ENCODE measurements at regions not wholly inside any gene's neighbourhood (a gene's known extent, or its start where the extent isn't known, plus 50 kb on each side); places are given as distances from the start of the nearest gene placed in this dataset.
A peak's percentile ranks its signal among the peaks of the same experiment; 100 is the strongest.
"Not testable (repeated sequence)": the region's sequence is repeated elsewhere in the genome, so short reads cannot be mapped to it uniquely, and the experiment has no call there.

- H3K36me3 ChIP-seq (ENCODE audit: control insufficient read depth, insufficient read depth, low read length, severe bottlenecking), result no peaks in the 10 kb centered on the region
- H3K9me3 ChIP-seq (ENCODE audit: control insufficient read depth, low read length), result peaks cover 4% of the 10 kb centered on the region
- DNase-seq (ENCODE audit: low read depth), result no peak
- H3K27me3 ChIP-seq (replicated peaks; ENCODE audit: control insufficient read depth, insufficient read depth, low read length), result no peaks in the 10 kb centered on the region
- no peak overlapping the region for H3K4me3 ChIP-seq (ENCODE audit: low read length)
- no peak overlapping the region for H3K9ac ChIP-seq (ENCODE audit: low read length)
- H3K4me1 ChIP-seq (ENCODE audit: control insufficient read depth, insufficient read depth, low read length), result no peaks in the 10 kb centered on the region
These were observed 298.1 kb upstream of the PRICKLE1 start for GRCh38 chr12:42887657-42888056.

GRCh38 chr12:42886160-42886559, 296.6 kb upstream of the PRICKLE1 start:
- no peak overlapping the region for H3K4me3 ChIP-seq (ENCODE audit: low read length)
- no peaks in the 10 kb centered on the region for H3K4me1 ChIP-seq (ENCODE audit: control insufficient read depth, insufficient read depth, low read length)
- peaks cover 4% of the 10 kb centered on the region for H3K9me3 ChIP-seq (ENCODE audit: control insufficient read depth, low read length)
- no peak overlapping the region for H3K9ac ChIP-seq (ENCODE audit: low read length)
- H3K27me3 ChIP-seq (replicated peaks; ENCODE audit: control insufficient read depth, insufficient read depth, low read length), result no peaks in the 10 kb centered on the region
- no peak for DNase-seq (ENCODE audit: low read depth)
- no peaks in the 10 kb centered on the region for H3K36me3 ChIP-seq (ENCODE audit: control insufficient read depth, insufficient read depth, low read length, severe bottlenecking)

DNA sequence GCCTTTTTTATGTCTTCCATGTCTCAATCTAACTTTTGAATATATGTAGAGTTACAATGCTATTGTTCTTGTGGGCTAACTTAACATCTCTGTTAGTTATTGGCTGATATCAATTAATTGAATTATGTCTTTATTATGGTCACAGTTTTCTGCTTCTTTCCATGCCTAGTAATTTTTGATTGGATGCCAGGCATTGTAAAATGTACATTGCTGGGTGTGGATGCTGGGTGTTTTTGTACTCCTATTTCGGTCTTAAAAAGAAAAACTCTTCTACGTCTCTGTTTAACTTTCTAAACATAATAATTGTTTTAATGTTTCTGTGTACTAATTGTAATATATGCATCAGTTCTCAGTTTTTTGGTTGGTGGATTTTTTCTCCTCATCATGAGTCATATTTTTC, 296.1 kb upstream of the PRICKLE1 start:
- Histone ChIP-seq H3K4me1 (ENCODE audit: control insufficient read depth, insufficient read depth, low read length) (no peaks in the 10 kb centered on the region), H3K9ac (ENCODE audit: low read length) (no peak overlapping the region), H3K36me3 (ENCODE audit: control insufficient read depth, insufficient read depth, low read length, severe bottlenecking) (no peaks in the 10 kb centered on the region), H3K9me3 (ENCODE audit: control insufficient read depth, low read length) (peaks cover 4% of the 10 kb centered on the region), H3K4me3 (ENCODE audit: low read length) (no peak overlapping the region), H3K27me3 (replicated peaks; ENCODE audit: control insufficient read depth, insufficient read depth, low read length) (no peaks in the 10 kb centered on the region)
- no peak for DNase-seq (ENCODE audit: low read depth)

- no peak for DNase-seq (ENCODE audit: low read depth)
- peaks cover 4% of the 10 kb centered on the region for H3K9me3 ChIP-seq (ENCODE audit: control insufficient read depth, low read length)
- H3K4me3 ChIP-seq (ENCODE audit: low read length), result no peak overlapping the region
- no peak overlapping the region for H3K9ac ChIP-seq (ENCODE audit: low read length)
- no peaks in the 10 kb centered on the region for H3K27me3 ChIP-seq (replicated peaks; ENCODE audit: control insufficient read depth, insufficient read depth, low read length)
- no peaks in the 10 kb centered on the region for H3K4me1 ChIP-seq (ENCODE audit: control insufficient read depth, insufficient read depth, low read length)
- no peaks in the 10 kb centered on the region for H3K36me3 ChIP-seq (ENCODE audit: control insufficient read depth, insufficient read depth, low read length, severe bottlenecking)
These were observed 294.6 kb upstream of the PRICKLE1 start for GRCh38 chr12:42884116-42884515.

DNA sequence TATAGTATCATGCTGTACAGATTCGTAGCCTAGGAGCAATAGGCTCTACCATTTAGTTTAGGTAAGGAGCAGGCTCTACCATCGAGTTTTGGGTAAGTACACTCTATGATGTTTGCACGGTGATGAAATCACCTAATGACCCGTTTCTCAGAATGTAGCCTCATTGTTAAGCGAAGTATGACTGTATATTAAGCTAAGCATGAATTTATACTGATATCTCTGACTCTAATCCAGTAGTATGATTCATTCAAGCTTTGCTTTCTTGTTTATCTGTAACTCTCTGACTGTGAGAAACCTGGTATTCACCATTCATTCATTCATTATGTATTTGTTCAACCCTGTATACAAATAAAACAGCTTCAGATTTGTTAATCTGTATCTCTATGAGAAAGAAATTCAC, 283.9 kb upstream of the PRICKLE1 start:
- no peaks in the 10 kb centered on the region for H3K27me3 ChIP-seq (replicated peaks; ENCODE audit: control insufficient read depth, insufficient read depth, low read length)
- no peaks in the 10 kb centered on the region for H3K4me1 ChIP-seq (ENCODE audit: control insufficient read depth, insufficient read depth, low read length)
- no peaks in the 10 kb centered on the region for H3K36me3 ChIP-seq (ENCODE audit: control insufficient read depth, insufficient read depth, low read length, severe bottlenecking)
- no peak overlapping the region for H3K4me3 ChIP-seq (ENCODE audit: low read length)
- no peak for DNase-seq (ENCODE audit: low read depth)
- no peaks in the 10 kb centered on the region for H3K9me3 ChIP-seq (ENCODE audit: control insufficient read depth, low read length)
- H3K9ac ChIP-seq (ENCODE audit: low read length), result no peak overlapping the region

DNA sequence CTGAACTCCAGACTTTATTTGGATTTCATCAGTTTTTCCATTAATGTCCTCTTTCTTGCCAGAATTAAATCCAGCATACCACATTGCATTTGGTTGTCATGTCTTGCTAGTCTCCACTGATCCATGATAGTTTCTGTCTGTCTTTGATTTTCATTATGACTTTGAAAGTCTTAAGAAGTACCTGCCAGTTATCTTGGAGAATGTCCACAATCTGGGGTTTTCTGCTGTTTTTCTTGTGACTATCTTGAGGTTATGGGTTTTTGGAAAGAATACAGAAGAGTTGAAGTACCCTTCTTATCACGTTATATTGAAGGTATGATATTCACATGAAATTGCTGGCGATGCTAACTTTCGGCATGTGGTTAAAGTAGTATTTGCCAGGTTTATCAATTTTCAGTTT, 282.3 kb upstream of the PRICKLE1 start:
- H3K4me3 ChIP-seq (ENCODE audit: low read length), result no peak overlapping the region
- H3K4me1 ChIP-seq (ENCODE audit: control insufficient read depth, insufficient read depth, low read length), result no peaks in the 10 kb centered on the region
- H3K9ac ChIP-seq (ENCODE audit: low read length), result no peak overlapping the region
- no peak for DNase-seq (ENCODE audit: low read depth)
- H3K36me3 ChIP-seq (ENCODE audit: control insufficient read depth, insufficient read depth, low read length, severe bottlenecking), result no peaks in the 10 kb centered on the region
- no peaks in the 10 kb centered on the region for H3K27me3 ChIP-seq (replicated peaks; ENCODE audit: control insufficient read depth, insufficient read depth, low read length)
- H3K9me3 ChIP-seq (ENCODE audit: control insufficient read depth, low read length), result no peaks in the 10 kb centered on the region

DNA sequence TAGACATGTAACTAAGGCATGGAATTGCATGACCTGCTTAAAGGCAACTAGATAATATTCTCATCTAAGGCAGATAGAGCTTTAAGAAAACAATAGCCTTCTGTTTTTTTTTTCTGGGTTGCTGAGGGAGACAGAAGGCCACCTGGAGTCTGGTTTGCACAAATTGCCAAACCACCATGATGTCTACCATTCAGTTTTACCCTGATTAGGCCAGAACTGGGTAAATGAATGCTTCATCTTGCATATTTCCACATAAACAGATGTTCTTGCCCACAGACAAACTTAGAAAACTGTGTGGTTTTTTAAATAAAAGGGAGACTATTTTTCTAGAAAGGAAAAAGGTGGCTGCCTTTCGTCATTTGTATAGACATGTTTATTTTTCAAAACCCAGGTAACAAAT, 278.7 kb upstream of the PRICKLE1 start:
- Histone ChIP-seq H3K9ac (ENCODE audit: low read length) (no peak overlapping the region), H3K9me3 (ENCODE audit: control insufficient read depth, low read length) (no peaks in the 10 kb centered on the region), H3K4me1 (ENCODE audit: control insufficient read depth, insufficient read depth, low read length) (no peaks in the 10 kb centered on the region), H3K4me3 (ENCODE audit: low read length) (no peak overlapping the region), H3K36me3 (ENCODE audit: control insufficient read depth, insufficient read depth, low read length, severe bottlenecking) (no peaks in the 10 kb centered on the region), H3K27me3 (replicated peaks; ENCODE audit: control insufficient read depth, insufficient read depth, low read length) (no peaks in the 10 kb centered on the region)
- no peak for DNase-seq (ENCODE audit: low read depth)

- DNase-seq (ENCODE audit: low read depth), result no peak
These were observed 275.7 kb upstream of the PRICKLE1 start for GRCh38 chr12:42865282-42865681.

GRCh38 chr12:42862055-42862454, 272.5 kb upstream of the PRICKLE1 start:
- Histone ChIP-seq H3K36me3 (ENCODE audit: control insufficient read depth, insufficient read depth, low read length, severe bottlenecking) (no peaks in the 10 kb centered on the region), H3K4me3 (ENCODE audit: low read length) (no peak overlapping the region), H3K9me3 (ENCODE audit: control insufficient read depth, low read length) (no peaks in the 10 kb centered on the region), H3K9ac (ENCODE audit: low read length) (no peak overlapping the region), H3K4me1 (ENCODE audit: control insufficient read depth, insufficient read depth, low read length) (no peaks in the 10 kb centered on the region), H3K27me3 (replicated peaks; ENCODE audit: control insufficient read depth, insufficient read depth, low read length) (no peaks in the 10 kb centered on the region)
- no peak for DNase-seq (ENCODE audit: low read depth)

More at GRCh38 chr12:42865282-42865681, 275.7 kb upstream of the PRICKLE1 start:
- H3K36me3 ChIP-seq (ENCODE audit: control insufficient read depth, insufficient read depth, low read length, severe bottlenecking), result no peaks in the 10 kb centered on the region
- no peaks in the 10 kb centered on the region for H3K4me1 ChIP-seq (ENCODE audit: control insufficient read depth, insufficient read depth, low read length)
- no peak overlapping the region for H3K9ac ChIP-seq (ENCODE audit: low read length)
- no peaks in the 10 kb centered on the region for H3K27me3 ChIP-seq (replicated peaks; ENCODE audit: control insufficient read depth, insufficient read depth, low read length)
- H3K9me3 ChIP-seq (ENCODE audit: control insufficient read depth, low read length), result no peaks in the 10 kb centered on the region
- no peak overlapping the region for H3K4me3 ChIP-seq (ENCODE audit: low read length)

- not testable (repeated sequence) for H3K9ac ChIP-seq (ENCODE audit: low read length); DNase-seq (ENCODE audit: low read depth); H3K36me3 ChIP-seq (ENCODE audit: control insufficient read depth, insufficient read depth, low read length, severe bottlenecking); H3K27me3 ChIP-seq (replicated peaks; ENCODE audit: control insufficient read depth, insufficient read depth, low read length); H3K9me3 ChIP-seq (ENCODE audit: control insufficient read depth, low read length); H3K4me1 ChIP-seq (ENCODE audit: control insufficient read depth, insufficient read depth, low read length); H3K4me3 ChIP-seq (ENCODE audit: low read length)
These were observed 270.8 kb upstream of the PRICKLE1 start for GRCh38 chr12:42860331-42860730.

DNA sequence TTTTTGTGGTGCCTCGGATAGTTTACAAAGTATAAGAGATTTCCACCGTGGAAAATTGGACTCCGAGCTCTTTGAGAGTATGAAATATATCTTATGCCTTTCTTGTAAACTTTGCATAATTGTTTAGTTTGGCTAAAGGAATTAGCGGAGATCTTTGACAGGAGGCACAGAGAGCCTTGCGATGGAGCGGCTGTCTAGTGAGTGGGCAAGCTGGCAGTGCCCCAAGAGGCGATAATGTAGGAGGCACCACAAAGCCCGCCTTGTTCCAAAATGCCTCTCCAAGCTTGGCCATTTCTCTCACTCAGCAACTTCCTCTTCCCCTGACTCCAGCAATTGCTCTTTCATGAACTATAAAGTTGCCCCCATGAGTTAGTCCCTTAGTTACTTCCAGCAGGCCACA, 270.1 kb upstream of the PRICKLE1 start:
- Histone ChIP-seq H3K9ac (ENCODE audit: low read length) (no peak overlapping the region), H3K36me3 (ENCODE audit: control insufficient read depth, insufficient read depth, low read length, severe bottlenecking) (no peaks in the 10 kb centered on the region), H3K27me3 (replicated peaks; ENCODE audit: control insufficient read depth, insufficient read depth, low read length) (no peaks in the 10 kb centered on the region), H3K4me1 (ENCODE audit: control insufficient read depth, insufficient read depth, low read length) (no peaks in the 10 kb centered on the region), H3K9me3 (ENCODE audit: control insufficient read depth, low read length) (no peaks in the 10 kb centered on the region), H3K4me3 (ENCODE audit: low read length) (no peak overlapping the region)
- DNase-seq (ENCODE audit: low read depth), result peak; percentile 14

DNA sequence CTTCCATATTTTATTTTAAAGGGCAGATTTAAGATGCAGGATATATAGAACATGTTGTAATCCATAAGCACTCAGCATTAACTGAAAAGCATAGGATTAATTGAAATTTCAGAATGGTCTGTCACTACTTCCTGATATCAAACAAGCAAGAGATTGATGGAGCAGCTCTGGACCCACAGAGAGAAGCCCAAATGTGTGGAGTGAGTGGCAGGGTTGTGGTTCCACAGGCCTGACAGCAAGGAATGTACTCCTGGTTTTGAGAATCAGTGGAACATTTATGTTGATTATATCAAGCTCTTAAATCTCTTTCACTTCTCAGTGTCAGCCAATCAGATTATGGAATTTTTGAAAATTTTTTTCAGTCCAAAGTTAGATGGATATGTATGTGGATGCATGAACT, 267.6 kb upstream of the PRICKLE1 start:
- no peaks in the 10 kb centered on the region for H3K9me3 ChIP-seq (ENCODE audit: control insufficient read depth, low read length)
- no peak overlapping the region for H3K4me3 ChIP-seq (ENCODE audit: low read length)
- DNase-seq (ENCODE audit: low read depth), result no peak
- no peak overlapping the region for H3K9ac ChIP-seq (ENCODE audit: low read length)
- H3K4me1 ChIP-seq (ENCODE audit: control insufficient read depth, insufficient read depth, low read length), result no peaks in the 10 kb centered on the region
- no peaks in the 10 kb centered on the region for H3K36me3 ChIP-seq (ENCODE audit: control insufficient read depth, insufficient read depth, low read length, severe bottlenecking)
- H3K27me3 ChIP-seq (replicated peaks; ENCODE audit: control insufficient read depth, insufficient read depth, low read length), result no peaks in the 10 kb centered on the region

Measured in adipocyte (in vitro differentiated cells).